Pancreas (tissue), 10 donors: ENCODE measurements at regions not wholly inside any gene's neighbourhood (a gene's known extent, or its start where the extent isn't known, plus 50 kb on each side); places are given as distances from the start of the nearest gene placed in this dataset.

Source experiments
- ATAC-seq, 4 donors: fragments of 200-7000 bp; cut with Tn5 transposase; one replicate each; pipeline versions ENCODE4 v1.8.0 to v1.9.1; 2020; ENCODE audit warnings: mild to moderate bottlenecking in 4 of 4, moderate library complexity in 4 of 4
- DNase-seq, 6 donors: peaks; one replicate each; pipeline ENCODE4 v3.0.0-alpha.2; 2020
- FAIRE-seq: peaks from 2 replicates; lab custom pipeline; 2012; peaks lifted over from hg19 to GRCh38; lab: Jason Lieb, UNC
- H3K27ac ChIP-seq, 4 donors: fragments of 200-600 bp; sonication (generic); 1 replicate in 3 of 4; 2 replicates in 1 of 4; pipeline versions ENCODE4 v1.5.0 to v1.8.0; 2020
- H3K27me3 ChIP-seq, 4 donors: fragments of 200-600 bp; one replicate each; pipeline ENCODE4 v1.8.0; 2021
- H3K36me3 ChIP-seq, 3 donors: fragments of 200-600 bp; sonication (generic) in 1 of 3; one replicate each; pipeline versions ENCODE4 v1.5.0 to v1.8.0; 2020 to 2021
- H3K4me1 ChIP-seq, 3 donors: fragments of 200-600 bp; one replicate each; pipeline ENCODE4 v1.8.0; 2021
- H3K4me3 ChIP-seq, 4 donors: fragments of 200-600 bp; sonication (generic) in 2 of 4; one replicate each; pipeline versions ENCODE4 v1.5.0 to v1.8.0; 2020 to 2021
- H3K9me3 ChIP-seq, 4 donors: fragments of 200-600 bp; one replicate each; pipeline ENCODE4 v1.8.0; 2021
- CTCF ChIP-seq, 4 donors: fragments of 200-600 bp; sonication (generic) in 3 of 4; IDR thresholded peaks; one replicate each; pipeline versions ENCODE4 v1.5.0 to v1.8.0; 2021; ENCODE audit warnings: antibody characterized with exemption in 4 of 4
- WGBS, 2 donors: extraction: QIAGEN DNeasy Blood & Tissue Kit; methylation state at CpG; one replicate each; pipeline ENCODE4 v1.1.7; 2013; 5-methylcytosine and 5-hydroxymethylcytosine counted together
- intact Hi-C, 3 donors: fragments of 100-400 bp; cut with DNase I; formaldehyde crosslinking; loops; one replicate each; pipeline versions ENCODE4 v1.11.1 to v1.14.2; 2022
- donor health status: healthy with polysubstance abuse.
- donor health status: DM: no; HTN: no; CAD: no; lungs with moderate emphysema.
- donor health status: DM: no; HTN: no; CAD: no.
- donor health status: control.
- donor health status: control.
- donor health status: Bipolar disorder and iron deficiency.
- donor health status: DM: yes; HTN: yes; CAD: no.
- donor health status: DM: no; HTN: no; CAD: no.
- donor health status: DM: no; HTN: no; CAD: no.
- donor health status: DM: yes; HTN: yes; CAD: no.

GRCh38 chr6:15993716-15994228, 135.1 kb upstream of the MYLIP start:
- WGBS, 2 donors = 94 to 96% methylated on average over 5 of the region's 5 CpGs
- TF ChIP-seq CTCF (IDR thresholded peaks at IDR 0.05) = no peak
- no peak for DNase-seq
- H3K9me3 ChIP-seq = no peaks in the 10 kb centered on the region
- FAIRE-seq = no peak
- intact Hi-C loops = no loop called here
- no peaks in the 10 kb centered on the region for H3K4me1 ChIP-seq
- H3K27me3 ChIP-seq = no peaks in the 10 kb centered on the region
- H3K36me3 ChIP-seq = no peaks in the 10 kb centered on the region
- no peak overlapping the region for H3K4me3 ChIP-seq
- ATAC-seq = no peak
- no peak overlapping the region for H3K27ac ChIP-seq

- WGBS, 2 donors = 91 to 98% methylated on average over 2 of the region's 2 CpGs
Measured at GRCh38 chr6:15990179-15990578, 138.7 kb upstream of the MYLIP start.

GRCh38 chr6:15989397-15989796, 139.5 kb upstream of the MYLIP start:
- FAIRE-seq = no peak

More at GRCh38 chr6:15990179-15990578, 138.7 kb upstream of the MYLIP start:
- DNase-seq (no peak), ATAC-seq (no peak), FAIRE-seq (no peak)
- Histone ChIP-seq H3K27ac (no peak overlapping the region), H3K36me3 (no peaks in the 10 kb centered on the region), H3K27me3 (no peaks in the 10 kb centered on the region), H3K9me3 (no peaks in the 10 kb centered on the region), H3K4me3 (no peak overlapping the region), H3K4me1 (no peaks in the 10 kb centered on the region)
- no peak for TF ChIP-seq CTCF (IDR thresholded peaks at IDR 0.05)
- intact Hi-C loops = no loop called here

GRCh38 chr6:15987569-15987968, 141.3 kb upstream of the MYLIP start:
- no peak for TF ChIP-seq CTCF (IDR thresholded peaks at IDR 0.05)
- Histone ChIP-seq H3K9me3 (no peaks in the 10 kb centered on the region), H3K36me3 (no peaks in the 10 kb centered on the region), H3K27ac (no peak overlapping the region), H3K4me1 (no peaks in the 10 kb centered on the region), H3K4me3 (no peak overlapping the region), H3K27me3 (no peaks in the 10 kb centered on the region)
- 77 to 78% methylated on average over 6 of the region's 6 CpGs for WGBS, 2 donors
- FAIRE-seq = no peak
- DNase-seq = no peak
- no peak for ATAC-seq
- intact Hi-C loops = no loop called here

More at GRCh38 chr6:15989397-15989796, 139.5 kb upstream of the MYLIP start:
- no peaks in the 10 kb centered on the region for H3K9me3 ChIP-seq
- no peak overlapping the region for H3K27ac ChIP-seq
- 86 to 98% methylated on average over 2 of the region's 2 CpGs for WGBS, 2 donors
- ATAC-seq (no peak), DNase-seq (no peak)
- intact Hi-C loops = no loop called here
- H3K4me1 ChIP-seq = no peaks in the 10 kb centered on the region
- no peak overlapping the region for H3K4me3 ChIP-seq
- no peak for TF ChIP-seq CTCF (IDR thresholded peaks at IDR 0.05)
- H3K36me3 ChIP-seq = no peaks in the 10 kb centered on the region
- H3K27me3 ChIP-seq = no peaks in the 10 kb centered on the region

- TF ChIP-seq CTCF (IDR thresholded peaks at IDR 0.05) = no peak
- no peak overlapping the region for H3K4me3 ChIP-seq
- H3K27me3 ChIP-seq = no peaks in the 10 kb centered on the region
- FAIRE-seq (no peak), DNase-seq (no peak), ATAC-seq (no peak)
- H3K9me3 ChIP-seq = no peaks in the 10 kb centered on the region
- WGBS, 2 donors = 83 to 87% methylated on average over 5 of the region's 5 CpGs
- H3K4me1 ChIP-seq = no peaks in the 10 kb centered on the region
- no peak overlapping the region for H3K27ac ChIP-seq
- no peaks in the 10 kb centered on the region for H3K36me3 ChIP-seq
- intact Hi-C loops = no loop called here
Measured at GRCh38 chr6:15986027-15986629, 142.8 kb upstream of the MYLIP start.
